K562 (cell line): ENCODE measurements at regions not wholly inside any gene's neighbourhood (a gene's known extent, or its start where the extent isn't known, plus 50 kb on each side); places are given as distances from the start of the nearest gene placed in this dataset.

ENCODE experiments used
- ATAC-seq: fragments of 200-7000 bp; cut with Tn5 transposase; 3 replicates; pipeline ENCODE4 v1.9.1; 2020; ENCODE audit warnings: moderate library complexity
- BruUV-seq: library from RNA; stranded (reverse); fragments of 400-500 nt; replicated peaks from 2 replicates; lab custom pipeline; 2021; lab: Mats Ljungman, UMichigan
- CTCF ChIA-PET: fragments of 300-600 bp; formaldehyde crosslinking; extraction: SDS; loops from one replicate; lab custom pipeline; 2021; ENCODE audit warnings: low intra/inter-chr PET ratio; lab: Yijun Ruan, JAX
- POLR2A ChIA-PET: fragments of 300-600, 350-650 bp; sonication (Branson Sonifier 250); formaldehyde crosslinking; extraction: SDS; loops from one replicate; lab custom pipeline; 2021; ENCODE audit warnings: antibody characterized with exemption, inconsistent platforms; lab: Yijun Ruan, JAX
- DNase-seq, 4 experiments: peaks; one replicate each; pipeline versions ENCODE4 v3.0.0 to v3.0.0-alpha.2; 2011 to 2018; ENCODE audit warnings: low spot score in 3 of 4, mixed read lengths in 3 of 4; ENCODE audit errors: extremely low read depth in 1 of 4
- FAIRE-seq: peaks from 2 replicates; lab custom pipeline; 2011; peaks lifted over from hg19 to GRCh38; lab: Jason Lieb, UNC
- H2AFZ ChIP-seq: 2 replicates; pipeline ENCODE4 v1.6.0; 2011; ENCODE audit warnings: low read depth, low read length, control low read depth, inconsistent platforms
- H3K27ac ChIP-seq: fragments of 200-600 bp; 3 replicates; pipeline ENCODE4 v1.8.0; 2011; ENCODE audit warnings: low read depth, mild to moderate bottlenecking, control low read depth, inconsistent platforms, low read length, moderate library complexity, mixed read lengths; ENCODE audit errors: extremely low read depth
- H3K27me3 ChIP-seq, 2 experiments: fragments of 300-600 bp in 1 of 2; 2 replicates in 1 of 2; 3 replicates in 1 of 2; pipeline versions ENCODE4 v1.6.0 to v1.8.0; 2011; ENCODE audit warnings: inconsistent platforms in 2 of 2, low read length in 2 of 2, mild to moderate bottlenecking in 1 of 2, mixed read lengths in 1 of 2, moderate library complexity in 1 of 2; ENCODE audit not compliant: control insufficient read depth in 2 of 2, insufficient read depth in 2 of 2
- H3K36me3 ChIP-seq: fragments of 300-600 bp; 3 replicates; pipeline ENCODE4 v1.8.0; 2011; ENCODE audit warnings: mild to moderate bottlenecking, low read length, inconsistent platforms; ENCODE audit not compliant: control insufficient read depth, insufficient read depth
- H3K4me1 ChIP-seq, 2 experiments: fragments of 200-600 bp in 1 of 2; replicated peaks in 1 of 2; 2 replicates in 1 of 2; 3 replicates in 1 of 2; pipeline versions ENCODE4 v1.5.1 to v1.8.0; 2011; ENCODE audit warnings: inconsistent platforms in 2 of 2, low read length in 2 of 2, mild to moderate bottlenecking in 1 of 2, mixed read lengths in 1 of 2, moderate library complexity in 1 of 2; ENCODE audit not compliant: control insufficient read depth in 2 of 2, insufficient read depth in 2 of 2
- H3K4me2 ChIP-seq: 2 replicates; pipeline ENCODE4 v1.6.1; 2011; ENCODE audit warnings: low read length, control low read depth, inconsistent platforms, mixed read lengths; ENCODE audit not compliant: insufficient read depth
- H3K4me3 ChIP-seq: fragments of 200-600 bp; sonication (generic), shearing (Covaris generic); 2 replicates; pipeline ENCODE4 v1.5.1; 2016; ENCODE audit warnings: control low read depth, inconsistent platforms
- H3K79me2 ChIP-seq: fragments of 200-600 bp; 3 replicates; pipeline ENCODE4 v1.8.0; 2011; ENCODE audit warnings: low read length, inconsistent platforms; ENCODE audit not compliant: control insufficient read depth, insufficient read depth
- H3K9ac ChIP-seq, 2 experiments: 2 replicates each; pipeline versions ENCODE4 v1.6.0 to v1.6.1; 2011; ENCODE audit warnings: low read depth in 2 of 2, low read length in 2 of 2, control low read depth in 1 of 2, inconsistent platforms in 1 of 2, mild to moderate bottlenecking in 1 of 2, mixed read lengths in 1 of 2; ENCODE audit not compliant: insufficient read depth in 1 of 2
- H3K9me1 ChIP-seq: one replicate; pipeline ENCODE4 v1.6.0; 2011; ENCODE audit warnings: inconsistent platforms, mild to moderate bottlenecking, low read length, moderate library complexity; ENCODE audit not compliant: control insufficient read depth, insufficient read depth
- H3K9me3 ChIP-seq: replicated peaks from 2 replicates; pipeline ENCODE4 v1.5.1; 2011; ENCODE audit warnings: low read depth, low read length, inconsistent platforms; ENCODE audit not compliant: control insufficient read depth, insufficient read depth
- H4K20me1 ChIP-seq: replicated peaks from 2 replicates; pipeline ENCODE4 v1.6.1; 2011; ENCODE audit warnings: low read length, inconsistent platforms, mixed read lengths; ENCODE audit not compliant: control insufficient read depth, insufficient read depth
- HMBOX1 ChIP-seq: sonication (generic); IDR thresholded peaks from 2 replicates; pipeline ENCODE4 v1.6.1; 2016
- MTA1 ChIP-seq: fragments of 450-650 bp; IDR thresholded peaks from 2 replicates; pipeline ENCODE4 v1.6.1; 2017; ENCODE audit warnings: borderline replicate concordance
- NBN ChIP-seq: fragments of 450-650 bp; IDR thresholded peaks from 2 replicates; pipeline ENCODE4 v1.6.1; 2016; ENCODE audit warnings: low read depth, mild to moderate bottlenecking
- NR2C1 ChIP-seq, 2 experiments: fragments of 450-650 bp; IDR thresholded peaks; 2 replicates each; pipeline ENCODE4 v1.6.1; 2017; ENCODE audit warnings: mild to moderate bottlenecking in 2 of 2, antibody characterized with exemption in 1 of 2, inconsistent platforms in 1 of 2, missing compliant biosample characterization in 1 of 2, missing genetic modification characterization in 1 of 2
- PHTF2 ChIP-seq: fragments of 250-450 bp; sonication (Bioruptor Pico); IDR thresholded peaks from 2 replicates; pipeline ENCODE4 v1.5.0; 2021; ENCODE audit warnings: mild to moderate bottlenecking
- PKNOX1 ChIP-seq: fragments of 450-650 bp; IDR thresholded peaks from 2 replicates; pipeline ENCODE4 v1.6.1; 2016
- PURB ChIP-seq: sonication (generic); formaldehyde crosslinking; IDR thresholded peaks from 2 replicates; pipeline ENCODE4 v1.9.0; 2021; ENCODE audit warnings: low read depth, mild to moderate bottlenecking, missing genetic modification reagents
- SOX6 ChIP-seq: fragments of 450-650 bp; IDR thresholded peaks from 2 replicates; pipeline ENCODE4 v1.6.1; 2014; ENCODE audit warnings: mild to moderate bottlenecking
- SP2 ChIP-seq: IDR thresholded peaks from 2 replicates; pipeline ENCODE4 v1.6.1; 2011; ENCODE audit warnings: mild to moderate bottlenecking, low read depth, low read length, moderate library complexity; ENCODE audit not compliant: poor library complexity, severe bottlenecking; ENCODE audit errors: extremely low read depth
- ZNF140 ChIP-seq: fragments of 250-450 bp; sonication (Bioruptor Pico); IDR thresholded peaks from 2 replicates; pipeline ENCODE4 v1.8.0; 2021; ENCODE audit warnings: moderate library complexity, mild to moderate bottlenecking, inconsistent platforms
- ZNF175 ChIP-seq: fragments of 200-800 bp; sonication (Bioruptor generic); IDR thresholded peaks from 2 replicates; pipeline ENCODE4 v1.6.1; 2016; ENCODE audit warnings: low read depth, mild to moderate bottlenecking, missing genetic modification characterization, missing compliant biosample characterization
- WGBS: fragments of 100-300 bp; shearing (Covaris generic); methylation state at CpG from one replicate; pipeline ENCODE4 v1.1.6; 2016; ENCODE audit warnings: low coverage, mixed read lengths; ENCODE audit not compliant: insufficient coverage; ENCODE audit errors: missing lambda C conversion rate; 5-methylcytosine and 5-hydroxymethylcytosine counted together
- in situ Hi-C: fragments of 300-500 bp; cut with MboI; formaldehyde crosslinking; loops from 4 replicates; pipeline ENCODE4 v1.15.0; 2018; ENCODE audit warnings: inconsistent platforms, mixed read lengths
- intact Hi-C: fragments of 100-400 bp; cut with micrococcal nuclease; formaldehyde crosslinking; loops from 2 replicates; pipeline ENCODE4 v1.14.2; 2022
- TF ChIP-seq, protein P1 (sequence below), 3 experiments: fragments of 200-800 bp in 1 of 3; sonication (Bioruptor generic) in 1 of 3; sonication (generic) in 1 of 3; formaldehyde crosslinking in 1 of 3; IDR thresholded peaks; 2 replicates each; pipeline versions ENCODE4 v1.6.1 to v1.8.0; 2016 to 2022; ENCODE audit warnings: mild to moderate bottlenecking in 2 of 3, missing compliant biosample characterization in 2 of 3, missing genetic modification characterization in 2 of 3, missing genetic modification reagents in 1 of 3
- TF ChIP-seq, protein P2 (sequence below), 2 experiments: IDR thresholded peaks; 2 replicates each; pipeline ENCODE4 v1.6.1; 2011; ENCODE audit warnings: borderline replicate concordance in 1 of 2, control low read depth in 1 of 2, low read depth in 1 of 2, low read length in 1 of 2, mild to moderate bottlenecking in 1 of 2, mixed read lengths in 1 of 2, moderate library complexity in 1 of 2; ENCODE audit not compliant: insufficient read depth in 1 of 2, insufficient read length in 1 of 2, poor library complexity in 1 of 2, severe bottlenecking in 1 of 2; ENCODE audit errors: extremely low read depth in 1 of 2
- TF ChIP-seq, protein P3 (sequence below): fragments of 250-450 bp; sonication (Bioruptor Pico); IDR thresholded peaks from 2 replicates; pipeline ENCODE4 v1.8.0; 2021; ENCODE audit warnings: moderate library complexity, mild to moderate bottlenecking, inconsistent platforms

GRCh38 chr4:56260320-56260719 is 127.0 kb downstream of the AASDH start:
- H3K4me1 ChIP-seq = no peaks in the 10 kb centered on the region
- WGBS = 0% methylated on average over 4 of the region's 4 CpGs
- CTCF ChIA-PET = no interaction called here
- no peak overlapping the region for H3K4me3 ChIP-seq
- no peak overlapping the region for H3K9ac ChIP-seq
- H3K27me3 ChIP-seq = peaks cover 0 to 10% of the 10 kb centered on the region in 2 experiments; a peak in 1 of 5 replicates
- ATAC-seq = no peak
- H2AFZ ChIP-seq = no peak overlapping the region
- no peak overlapping the region for H3K4me2 ChIP-seq
- H3K9me3 ChIP-seq = no peaks in the 10 kb centered on the region
- H3K27ac ChIP-seq = no peak overlapping the region
- POLR2A ChIA-PET = no interaction called here
- no TSS peak for BruUV-seq
- no peaks in the 10 kb centered on the region for H3K36me3 ChIP-seq
- no peaks in the 10 kb centered on the region for H3K9me1 ChIP-seq
- in situ Hi-C loops = no loop called here
- no peak for FAIRE-seq
- no peaks in the 10 kb centered on the region for H4K20me1 ChIP-seq
- intact Hi-C loops = no loop called here
- no peaks in the 10 kb centered on the region for H3K79me2 ChIP-seq
- DNase-seq = no peak
- TF ChIP-seq NR2C1 (IDR thresholded peaks at IDR 0.05) = no peak
- TF ChIP-seq NR2C1 (tag; IDR thresholded peaks at IDR 0.05) = no peak
- no peak for TF ChIP-seq PHTF2 (CRISPR knock-in tag)
- TF ChIP-seq, protein P1, sequence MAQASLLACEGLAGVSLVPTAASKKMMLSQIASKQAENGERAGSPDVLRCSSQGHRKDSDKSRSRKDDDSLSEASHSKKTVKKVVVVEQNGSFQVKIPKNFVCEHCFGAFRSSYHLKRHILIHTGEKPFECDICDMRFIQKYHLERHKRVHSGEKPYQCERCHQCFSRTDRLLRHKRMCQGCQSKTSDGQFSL (CRISPR knock-in tag; IDR thresholded peaks at IDR 0.05) = no peak
- TF ChIP-seq, protein P1 (tag; IDR thresholded peaks at IDR 0.05) = no peak
- no peak for TF ChIP-seq NBN
- TF ChIP-seq MTA1 = no peak
- no peak for TF ChIP-seq PURB
- no peak for TF ChIP-seq SP2
- TF ChIP-seq ZNF140 (CRISPR knock-in tag) = no peak
- TF ChIP-seq, protein P2, sequence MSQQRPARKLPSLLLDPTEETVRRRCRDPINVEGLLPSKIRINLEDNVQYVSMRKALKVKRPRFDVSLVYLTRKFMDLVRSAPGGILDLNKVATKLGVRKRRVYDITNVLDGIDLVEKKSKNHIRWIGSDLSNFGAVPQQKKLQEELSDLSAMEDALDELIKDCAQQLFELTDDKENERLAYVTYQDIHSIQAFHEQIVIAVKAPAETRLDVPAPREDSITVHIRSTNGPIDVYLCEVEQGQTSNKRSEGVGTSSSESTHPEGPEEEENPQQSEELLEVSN (IDR thresholded peaks at IDR 0.05; ENCODE audit: borderline replicate concordance in 1 of 2, extremely low read depth in 1 of 2, insufficient read depth in 1 of 2, insufficient read length in 1 of 2, low read depth in 1 of 2, low read length in 1 of 2, poor library complexity in 1 of 2, severe bottlenecking in 1 of 2) = no peak
- TF ChIP-seq, protein P3, sequence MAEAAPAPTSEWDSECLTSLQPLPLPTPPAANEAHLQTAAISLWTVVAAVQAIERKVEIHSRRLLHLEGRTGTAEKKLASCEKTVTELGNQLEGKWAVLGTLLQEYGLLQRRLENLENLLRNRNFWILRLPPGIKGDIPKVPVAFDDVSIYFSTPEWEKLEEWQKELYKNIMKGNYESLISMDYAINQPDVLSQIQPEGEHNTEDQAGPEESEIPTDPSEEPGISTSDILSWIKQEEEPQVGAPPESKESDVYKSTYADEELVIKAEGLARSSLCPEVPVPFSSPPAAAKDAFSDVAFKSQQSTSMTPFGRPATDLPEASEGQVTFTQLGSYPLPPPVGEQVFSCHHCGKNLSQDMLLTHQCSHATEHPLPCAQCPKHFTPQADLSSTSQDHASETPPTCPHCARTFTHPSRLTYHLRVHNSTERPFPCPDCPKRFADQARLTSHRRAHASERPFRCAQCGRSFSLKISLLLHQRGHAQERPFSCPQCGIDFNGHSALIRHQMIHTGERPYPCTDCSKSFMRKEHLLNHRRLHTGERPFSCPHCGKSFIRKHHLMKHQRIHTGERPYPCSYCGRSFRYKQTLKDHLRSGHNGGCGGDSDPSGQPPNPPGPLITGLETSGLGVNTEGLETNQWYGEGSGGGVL (CRISPR knock-in tag) = no peak
- no peak for TF ChIP-seq HMBOX1
- TF ChIP-seq ZNF175 = no peak
- no peak for TF ChIP-seq SOX6
- TF ChIP-seq PKNOX1 = no peak
